ENCODE measurements at regions not wholly inside any gene's neighbourhood (a gene's known extent, or its start where the extent isn't known, plus 50 kb on each side); places are given as distances from the start of the nearest gene placed in this dataset.

DNA sequence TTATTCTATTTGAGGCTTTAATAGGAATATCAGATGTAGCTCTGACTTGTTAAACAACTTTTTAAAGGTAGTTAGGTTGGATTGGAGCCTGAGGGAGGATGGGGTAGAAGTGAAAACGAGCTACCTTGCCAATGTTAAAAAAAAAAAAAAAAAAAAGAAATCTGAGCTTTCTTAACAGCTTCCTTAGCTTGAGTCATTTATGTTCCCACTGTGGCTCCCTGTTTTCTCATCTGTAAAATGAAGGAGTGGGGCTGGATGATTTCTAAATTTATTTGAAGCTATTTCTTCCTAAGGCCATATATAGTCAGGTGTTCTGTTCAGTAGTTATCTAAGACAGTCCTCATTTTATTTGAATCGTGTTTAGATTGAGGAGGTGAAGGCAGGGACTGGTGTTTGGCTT, 105.7 kb downstream of the EDEM1 start:
- in situ Hi-C loops (cut with HindIII; ENCODE audit: low pct_ligation_motif_present, low sequenced_read_pairs): no loop called here
- H3K36me3 ChIP-seq (replicated peaks): no peaks in the 10 kb centered on the region
- no peak overlapping the region for H3K27ac ChIP-seq
- no peak for DNase-seq
- TF ChIP-seq, protein P1, sequence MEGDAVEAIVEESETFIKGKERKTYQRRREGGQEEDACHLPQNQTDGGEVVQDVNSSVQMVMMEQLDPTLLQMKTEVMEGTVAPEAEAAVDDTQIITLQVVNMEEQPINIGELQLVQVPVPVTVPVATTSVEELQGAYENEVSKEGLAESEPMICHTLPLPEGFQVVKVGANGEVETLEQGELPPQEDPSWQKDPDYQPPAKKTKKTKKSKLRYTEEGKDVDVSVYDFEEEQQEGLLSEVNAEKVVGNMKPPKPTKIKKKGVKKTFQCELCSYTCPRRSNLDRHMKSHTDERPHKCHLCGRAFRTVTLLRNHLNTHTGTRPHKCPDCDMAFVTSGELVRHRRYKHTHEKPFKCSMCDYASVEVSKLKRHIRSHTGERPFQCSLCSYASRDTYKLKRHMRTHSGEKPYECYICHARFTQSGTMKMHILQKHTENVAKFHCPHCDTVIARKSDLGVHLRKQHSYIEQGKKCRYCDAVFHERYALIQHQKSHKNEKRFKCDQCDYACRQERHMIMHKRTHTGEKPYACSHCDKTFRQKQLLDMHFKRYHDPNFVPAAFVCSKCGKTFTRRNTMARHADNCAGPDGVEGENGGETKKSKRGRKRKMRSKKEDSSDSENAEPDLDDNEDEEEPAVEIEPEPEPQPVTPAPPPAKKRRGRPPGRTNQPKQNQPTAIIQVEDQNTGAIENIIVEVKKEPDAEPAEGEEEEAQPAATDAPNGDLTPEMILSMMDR (IDR thresholded peaks at IDR 0.05; ENCODE audit: low read depth, low read length, missing control alignments): no peak
- no peaks in the 10 kb centered on the region for H3K27me3 ChIP-seq (replicated peaks)
- H3K4me3 ChIP-seq (ENCODE audit: low read depth, low read length): no peak overlapping the region

DNA sequence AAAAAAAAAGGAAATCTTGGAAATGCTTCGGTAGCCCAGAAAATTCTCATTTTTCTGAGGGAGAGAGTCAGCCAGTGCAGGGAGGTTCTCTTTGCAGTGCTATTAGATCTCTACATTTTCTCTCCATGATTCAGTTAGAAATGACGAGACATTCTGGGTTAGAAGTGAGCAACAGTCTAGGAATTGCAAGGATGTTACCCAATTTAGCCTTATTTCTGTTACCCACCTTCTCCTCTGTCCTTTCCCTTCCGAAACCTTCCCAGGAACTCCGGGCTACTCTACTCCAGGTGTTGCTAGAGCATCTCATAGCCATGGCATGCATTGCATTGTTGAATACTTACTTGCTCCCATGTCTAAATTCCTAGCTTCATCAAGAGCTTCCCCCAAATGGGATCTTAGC, 106.8 kb downstream of the EDEM1 start:
- H3K36me3 ChIP-seq (replicated peaks): no peaks in the 10 kb centered on the region
- no peak overlapping the region for H3K4me3 ChIP-seq (ENCODE audit: low read depth, low read length)
- TF ChIP-seq, protein P1 (IDR thresholded peaks at IDR 0.05; ENCODE audit: low read depth, low read length, missing control alignments): no peak
- H3K27ac ChIP-seq: no peak overlapping the region
- DNase-seq: no peak
- in situ Hi-C loops (cut with HindIII; ENCODE audit: low pct_ligation_motif_present, low sequenced_read_pairs): no loop called here
- no peaks in the 10 kb centered on the region for H3K27me3 ChIP-seq (replicated peaks)

DNA sequence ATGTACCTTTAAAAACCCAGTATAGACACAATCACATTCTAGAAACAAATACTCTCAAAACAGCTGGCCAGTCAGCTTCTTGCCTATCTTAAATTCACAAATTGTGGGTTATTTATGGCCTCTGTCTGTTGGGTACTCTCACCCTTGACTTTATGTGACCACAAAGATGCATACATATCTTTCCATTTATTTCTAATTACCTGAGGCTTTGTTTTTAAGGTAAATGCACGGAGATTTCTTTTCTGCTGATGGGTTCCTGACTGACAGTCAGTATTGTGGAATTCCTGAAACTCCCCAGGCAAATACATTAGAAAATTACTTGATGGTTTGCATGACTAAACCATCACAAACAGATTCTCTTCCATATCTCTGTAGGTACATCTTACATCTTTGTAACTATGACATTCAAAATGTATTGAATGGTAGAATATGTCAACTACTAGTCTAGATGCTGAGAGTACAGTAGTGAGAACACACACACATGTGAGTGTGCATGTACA, 107.7 kb downstream of the EDEM1 start:
- Histone ChIP-seq H3K36me3 (replicated peaks) (no peaks in the 10 kb centered on the region), H3K27ac (no peak overlapping the region), H3K4me3 (ENCODE audit: low read depth, low read length) (no peak overlapping the region), H3K27me3 (replicated peaks) (no peaks in the 10 kb centered on the region)
- TF ChIP-seq, protein P1 (IDR thresholded peaks at IDR 0.05; ENCODE audit: low read depth, low read length, missing control alignments): no peak
- in situ Hi-C loops (cut with HindIII; ENCODE audit: low pct_ligation_motif_present, low sequenced_read_pairs): no loop called here
- DNase-seq: no peak

DNA sequence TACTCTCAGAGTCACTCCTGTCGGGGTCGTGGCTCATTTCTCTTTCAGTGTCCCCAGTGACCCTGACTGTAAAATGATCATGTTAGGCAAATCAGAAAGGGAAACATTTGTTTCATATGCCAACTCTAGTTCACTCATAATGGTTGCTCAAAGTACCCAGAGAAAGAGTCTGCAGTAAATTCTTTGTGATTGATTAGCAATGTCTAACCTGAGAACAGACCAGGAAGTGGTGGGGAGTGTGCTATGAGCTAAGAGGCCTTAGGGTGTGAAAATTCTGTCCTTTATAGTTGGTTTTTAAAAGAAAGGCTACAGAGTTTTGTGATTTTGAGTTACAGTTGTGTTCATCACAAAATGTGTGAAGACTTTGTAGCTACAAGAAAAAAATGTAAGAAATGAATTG, 108.9 kb downstream of the EDEM1 start:
- TF ChIP-seq, protein P1 (IDR thresholded peaks at IDR 0.05; ENCODE audit: low read depth, low read length, missing control alignments): no peak
- H3K27ac ChIP-seq: no peak overlapping the region
- DNase-seq: no peak
- in situ Hi-C loops (cut with HindIII; ENCODE audit: low pct_ligation_motif_present, low sequenced_read_pairs): no loop called here
- no peak overlapping the region for H3K4me3 ChIP-seq (ENCODE audit: low read depth, low read length)
- H3K36me3 ChIP-seq (replicated peaks): no peaks in the 10 kb centered on the region
- H3K27me3 ChIP-seq (replicated peaks): no peaks in the 10 kb centered on the region

DNA sequence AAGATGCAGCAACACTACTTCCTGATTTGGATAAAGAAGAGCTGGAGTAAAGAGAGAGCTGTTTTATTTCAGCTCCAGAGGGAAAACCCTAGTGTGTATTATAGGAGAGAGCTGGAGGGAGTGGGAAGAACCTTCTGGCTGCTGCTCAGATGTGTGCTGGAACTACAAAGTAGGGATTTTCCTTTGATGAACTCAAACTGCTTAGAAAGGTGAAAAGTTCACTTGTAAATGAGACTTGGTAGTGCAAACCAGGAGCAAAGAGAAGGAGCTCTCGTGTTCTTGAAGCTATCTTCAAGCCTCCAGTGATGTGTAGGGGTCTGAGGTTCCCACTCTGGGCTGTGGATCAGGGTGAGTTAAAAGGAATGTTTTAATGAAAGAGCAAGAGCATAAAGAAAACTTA, 110.4 kb downstream of the EDEM1 start:
- H3K36me3 ChIP-seq (replicated peaks): no peaks in the 10 kb centered on the region
- H3K27me3 ChIP-seq (replicated peaks): no peaks in the 10 kb centered on the region
- in situ Hi-C loops (cut with HindIII; ENCODE audit: low pct_ligation_motif_present, low sequenced_read_pairs): no loop called here
- no peak overlapping the region for H3K4me3 ChIP-seq (ENCODE audit: low read depth, low read length)
- TF ChIP-seq, protein P1 (IDR thresholded peaks at IDR 0.05; ENCODE audit: low read depth, low read length, missing control alignments): no peak
- DNase-seq: no peak
- H3K27ac ChIP-seq: no peak overlapping the region

DNA sequence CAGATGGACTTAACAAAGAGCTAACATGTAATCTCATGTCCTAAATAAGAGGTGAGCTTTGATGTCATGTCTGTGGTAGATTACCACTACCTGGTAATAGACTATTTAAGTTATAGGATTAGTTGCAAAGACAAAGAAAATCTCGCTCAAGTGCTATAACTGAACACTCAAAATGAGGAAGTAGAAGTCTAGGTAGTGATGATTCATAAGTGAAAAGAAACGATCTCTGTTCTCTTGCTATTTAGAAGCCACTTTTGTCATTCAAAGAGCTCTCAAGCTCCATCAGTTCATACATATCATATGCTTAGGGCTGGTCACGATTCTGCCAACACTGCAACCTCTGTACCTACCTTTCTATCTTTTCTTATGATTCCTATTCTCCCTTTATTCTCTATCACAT, 110.9 kb downstream of the EDEM1 start:
- Histone ChIP-seq H3K27ac (no peak overlapping the region), H3K4me3 (ENCODE audit: low read depth, low read length) (no peak overlapping the region), H3K36me3 (replicated peaks) (no peaks in the 10 kb centered on the region), H3K27me3 (replicated peaks) (no peaks in the 10 kb centered on the region)
- in situ Hi-C loops (cut with HindIII; ENCODE audit: low pct_ligation_motif_present, low sequenced_read_pairs): no loop called here
- no peak for DNase-seq
- TF ChIP-seq, protein P1 (IDR thresholded peaks at IDR 0.05; ENCODE audit: low read depth, low read length, missing control alignments): no peak
